Heart left ventricle (tissue), 13 donors: ENCODE measurements at regions not wholly inside any gene's neighbourhood (a gene's known extent, or its start where the extent isn't known, plus 50 kb on each side); places are given as distances from the start of the nearest gene placed in this dataset.

ENCODE experiments used
- CTCF ChIP-seq, 12 donors: fragments of 200-600 bp; sonication (generic) in 4 of 12; IDR thresholded peaks; one replicate each; pipeline versions ENCODE4 v1.5.0 to v1.8.0; 2018 to 2022; ENCODE audit warnings: antibody characterized with exemption in 12 of 12, mild to moderate bottlenecking in 5 of 12
- POLR2A ChIP-seq, 2 donors: fragments of 450-650 bp; IDR thresholded peaks; one replicate each; pipeline ENCODE4 v1.6.1; 2017; ENCODE audit warnings: antibody characterized with exemption in 2 of 2, mild to moderate bottlenecking in 2 of 2, moderate library complexity in 2 of 2
- donor health status: ischemic (EF 13 %, LVEDD 7.1; RV severe dilation, severe dysfunction).
- donor health status: DM: no; HTN: yes; CAD: no.
- donor health status: DM: no; HTN: no; CAD: no.
- donor health status: ischemic (EF 25% LVEDD 6.9; RV normal size, moderate dysfunction).
- donor health status: ischemic (EF 25% LVEDD 5.7; RV mildly dilated, moderate dysfunction).
- donor health status: ischemic (EF 35%, LVEDD 5.7; RV mildly dilated, moderate dysfunction).
- donor health status: nonischemic (EF 11% LVEDD 7.7; RV severe dilation, severe dysfunction).
- donor health status: DM: yes; HTN: yes; CAD: no.
- donor health status: PGD.
- donor health status: ischemic (EF 29% LVEDD 5.4; RV normal size, mild dysfunction).
- donor health status: nonischemic (EF 23%, LVEDD 6.1; RV moderate dilation, normal function).

- TF ChIP-seq CTCF (IDR thresholded peaks at IDR 0.05) (no peak), POLR2A (IDR thresholded peaks at IDR 0.05) (no peak)
Observed at GRCh38 chr7:23981314-23981713, 271.3 kb downstream of the STK31 start.
